Adrenal gland (tissue), 9 donors: ENCODE measurements at regions not wholly inside any gene's neighbourhood (a gene's known extent, or its start where the extent isn't known, plus 50 kb on each side); places are given as distances from the start of the nearest gene placed in this dataset.

ENCODE experiments used
- DNase-seq, 7 donors: peaks; one replicate each; pipeline ENCODE4 v3.0.0-alpha.2; 2019 to 2020
- H3K27ac ChIP-seq, 5 donors: fragments of 200-600 bp; sonication (generic) in 4 of 5; 1 replicate in 3 of 5; 2 replicates in 2 of 5; pipeline versions ENCODE4 v1.5.1 to v1.8.0; 2016 to 2020; ENCODE audit warnings: mild to moderate bottlenecking in 1 of 5
- H3K27me3 ChIP-seq: fragments of 200-600 bp; 2 replicates; pipeline ENCODE4 v1.8.0; 2021
- H3K36me3 ChIP-seq, 2 donors: fragments of 200-600 bp; replicated peaks in 1 of 2; 1 replicate in 1 of 2; 2 replicates in 1 of 2; pipeline versions ENCODE4 v1.5.1 to v1.8.0; 2018 to 2022
- H3K4me1 ChIP-seq, 2 donors: fragments of 200-600 bp; replicated peaks in 1 of 2; 1 replicate in 1 of 2; 2 replicates in 1 of 2; pipeline versions ENCODE4 v1.5.1 to v1.8.0; 2018 to 2021
- H3K4me3 ChIP-seq, 4 donors: fragments of 200-600 bp; sonication (generic) in 3 of 4; one replicate each; pipeline ENCODE4 v1.5.1; 2016 to 2018
- H3K9me3 ChIP-seq, 3 donors: fragments of 200-600 bp; sonication (generic) in 1 of 3; replicated peaks in 1 of 3; 1 replicate in 2 of 3; 2 replicates in 1 of 3; pipeline versions ENCODE4 v1.5.1 to v1.8.0; 2016 to 2021
- POLR2A ChIP-seq, 2 donors: fragments of 450-650 bp; IDR thresholded peaks; one replicate each; pipeline ENCODE4 v1.6.1; 2017; ENCODE audit warnings: antibody characterized with exemption in 2 of 2, mild to moderate bottlenecking in 2 of 2, moderate library complexity in 1 of 2
- WGBS, 4 donors: extraction: QIAGEN DNeasy Blood & Tissue Kit in 2 of 4; methylation state at CpG; one replicate each; pipeline versions ENCODE4 v1.1.5 to v1.1.7; 2013 to 2017; 5-methylcytosine and 5-hydroxymethylcytosine counted together
- intact Hi-C, 2 donors: fragments of 100-400 bp; cut with DNase I; formaldehyde crosslinking; loops; one replicate each; pipeline versions ENCODE4 v1.14.1 to v1.15.0; 2022 to 2023
- TF ChIP-seq, protein P1 (sequence below), 6 experiments: fragments of 450-650 bp in 4 of 6; fragments of 200-600 bp in 2 of 6; sonication (generic) in 1 of 6; IDR thresholded peaks; 1 replicate in 5 of 6; 2 replicates in 1 of 6; pipeline versions ENCODE4 v1.5.1 to v1.8.0; 2016 to 2021; ENCODE audit warnings: antibody characterized with exemption in 6 of 6, mild to moderate bottlenecking in 2 of 6, moderate library complexity in 1 of 6
- donor health status: healthy with polysubstance abuse.
- donor health status: Bipolar disorder and iron deficiency.
- donor health status: DM: yes; HTN: yes; CAD: no.
- donor health status: DM: no; HTN: no; CAD: no.
- donor health status: DM: no; HTN: no; CAD: no.

DNA sequence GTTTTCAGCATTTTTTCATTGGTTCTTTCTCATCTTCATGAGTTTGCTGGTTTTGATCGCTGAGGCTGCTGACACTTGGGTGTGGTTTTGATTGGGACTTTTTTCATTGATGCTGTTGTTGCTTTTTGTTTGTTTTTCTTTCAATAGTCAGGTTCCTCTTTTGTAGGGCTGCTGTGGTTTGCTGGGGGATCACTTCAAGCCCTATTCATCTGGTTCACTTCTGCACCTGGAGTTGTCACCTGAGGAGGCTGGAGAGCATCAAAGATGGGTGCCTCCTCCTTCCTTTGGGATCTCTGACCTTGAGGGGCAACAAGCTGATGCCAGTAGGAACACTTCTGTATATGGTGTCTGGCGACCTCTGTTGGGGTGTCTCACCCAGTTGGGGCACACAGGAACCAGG is 1279.9 kb upstream of the TMPRSS15 start:
- DNase-seq = no peak
- no peaks in the 10 kb centered on the region for H3K4me1 ChIP-seq
- TF ChIP-seq POLR2A (IDR thresholded peaks at IDR 0.05) = no peak
- TF ChIP-seq, protein P1, sequence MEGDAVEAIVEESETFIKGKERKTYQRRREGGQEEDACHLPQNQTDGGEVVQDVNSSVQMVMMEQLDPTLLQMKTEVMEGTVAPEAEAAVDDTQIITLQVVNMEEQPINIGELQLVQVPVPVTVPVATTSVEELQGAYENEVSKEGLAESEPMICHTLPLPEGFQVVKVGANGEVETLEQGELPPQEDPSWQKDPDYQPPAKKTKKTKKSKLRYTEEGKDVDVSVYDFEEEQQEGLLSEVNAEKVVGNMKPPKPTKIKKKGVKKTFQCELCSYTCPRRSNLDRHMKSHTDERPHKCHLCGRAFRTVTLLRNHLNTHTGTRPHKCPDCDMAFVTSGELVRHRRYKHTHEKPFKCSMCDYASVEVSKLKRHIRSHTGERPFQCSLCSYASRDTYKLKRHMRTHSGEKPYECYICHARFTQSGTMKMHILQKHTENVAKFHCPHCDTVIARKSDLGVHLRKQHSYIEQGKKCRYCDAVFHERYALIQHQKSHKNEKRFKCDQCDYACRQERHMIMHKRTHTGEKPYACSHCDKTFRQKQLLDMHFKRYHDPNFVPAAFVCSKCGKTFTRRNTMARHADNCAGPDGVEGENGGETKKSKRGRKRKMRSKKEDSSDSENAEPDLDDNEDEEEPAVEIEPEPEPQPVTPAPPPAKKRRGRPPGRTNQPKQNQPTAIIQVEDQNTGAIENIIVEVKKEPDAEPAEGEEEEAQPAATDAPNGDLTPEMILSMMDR (IDR thresholded peaks at IDR 0.05) = no peak
- no peak overlapping the region for H3K4me3 ChIP-seq
- 44 to 98% (median 73%) methylated on average over 2 of the region's 2 CpGs for WGBS, 4 donors
- H3K36me3 ChIP-seq = no peaks in the 10 kb centered on the region
- intact Hi-C loops = no loop called here
- no peak overlapping the region for H3K27ac ChIP-seq
- H3K27me3 ChIP-seq = no peaks in the 10 kb centered on the region
- no peaks in the 10 kb centered on the region for H3K9me3 ChIP-seq

DNA sequence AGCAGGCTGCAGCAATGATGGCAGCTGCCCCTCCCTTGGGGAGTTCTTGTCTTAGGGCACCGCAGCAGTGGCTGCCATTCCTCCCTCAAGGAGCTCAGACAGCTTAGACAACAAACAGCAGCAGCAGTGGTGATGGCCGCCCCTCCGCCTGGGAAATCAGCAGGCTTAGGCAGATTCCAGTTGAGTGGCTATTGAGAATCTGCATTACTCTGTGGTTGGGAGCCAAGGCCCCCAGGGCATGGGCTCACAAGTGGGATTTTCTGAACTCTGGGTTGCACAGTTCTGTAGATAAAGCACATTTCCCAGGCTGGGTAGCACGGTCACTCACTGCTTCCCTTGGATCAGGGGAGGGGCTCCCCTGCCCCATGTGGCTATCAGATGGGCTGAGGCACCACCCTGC is 1280.7 kb upstream of the TMPRSS15 start:
- TF ChIP-seq, protein P1 (IDR thresholded peaks at IDR 0.05) = no peak
- no peak for TF ChIP-seq POLR2A (IDR thresholded peaks at IDR 0.05)
- Histone ChIP-seq H3K4me3 (no peak overlapping the region), H3K27ac (no peak overlapping the region), H3K36me3 (no peaks in the 10 kb centered on the region), H3K9me3 (no peaks in the 10 kb centered on the region), H3K4me1 (no peaks in the 10 kb centered on the region), H3K27me3 (no peaks in the 10 kb centered on the region)
- no peak for DNase-seq
- 71 to 100% (median 88%) methylated on average over 1 to 4 of the region's 4 CpGs for WGBS, 4 donors
- intact Hi-C loops = no loop called here

DNA sequence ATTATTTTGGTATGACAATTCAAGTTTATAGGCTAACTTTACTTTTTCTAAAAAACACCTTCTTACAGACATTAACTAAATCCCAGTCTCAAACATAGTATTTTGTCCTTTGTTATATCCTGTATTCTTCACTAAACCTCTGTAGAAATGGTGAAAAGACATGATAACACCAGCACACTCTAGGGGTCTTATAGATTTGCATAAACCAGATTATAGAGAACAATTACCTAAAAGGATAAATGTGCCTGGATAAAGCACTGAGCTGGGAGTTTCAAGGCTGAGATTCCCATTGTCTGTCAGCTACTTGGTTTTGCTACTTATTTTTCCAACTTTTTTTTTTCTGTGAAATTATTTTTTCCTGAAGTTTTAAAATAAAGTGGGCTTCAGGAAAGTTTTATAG is 1288.6 kb upstream of the TMPRSS15 start:
- Histone ChIP-seq H3K9me3 (no peaks in the 10 kb centered on the region), H3K36me3 (no peaks in the 10 kb centered on the region), H3K4me3 (no peak overlapping the region), H3K27me3 (no peaks in the 10 kb centered on the region), H3K4me1 (no peaks in the 10 kb centered on the region), H3K27ac (no peak overlapping the region)
- intact Hi-C loops = no loop called here
- no peak for DNase-seq
- TF ChIP-seq, protein P1 (IDR thresholded peaks at IDR 0.05) = no peak
- no peak for TF ChIP-seq POLR2A (IDR thresholded peaks at IDR 0.05)

DNA sequence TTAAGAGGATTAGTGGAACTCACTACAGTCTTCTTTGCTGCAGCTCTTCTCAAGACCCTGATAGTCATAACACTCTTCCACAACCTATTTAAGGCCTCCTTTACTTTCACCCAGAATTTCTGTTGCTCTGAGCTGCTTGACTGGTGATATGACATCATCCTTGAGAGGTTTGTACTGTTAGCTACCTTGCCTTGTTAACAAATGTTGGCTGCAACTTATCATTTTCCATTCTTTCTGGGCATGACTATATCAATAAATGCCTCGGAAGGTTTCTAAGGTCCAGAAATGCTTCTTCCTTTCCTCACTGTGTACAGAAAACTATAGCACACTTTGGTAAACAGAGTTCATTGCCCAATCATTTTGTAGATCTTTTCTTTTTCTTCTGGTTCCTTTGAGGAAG is 1292.2 kb upstream of the TMPRSS15 start:
- intact Hi-C loops = no loop called here
- H3K4me3 ChIP-seq = no peak overlapping the region
- H3K27me3 ChIP-seq = no peaks in the 10 kb centered on the region
- H3K9me3 ChIP-seq = no peaks in the 10 kb centered on the region
- TF ChIP-seq, protein P1 (IDR thresholded peaks at IDR 0.05) = no peak
- TF ChIP-seq POLR2A (IDR thresholded peaks at IDR 0.05) = no peak
- 36 to 87% (median 63%) methylated on average over 1 of the region's 1 CpG for WGBS, 4 donors
- no peak for DNase-seq
- no peaks in the 10 kb centered on the region for H3K36me3 ChIP-seq
- H3K27ac ChIP-seq = no peak overlapping the region
- H3K4me1 ChIP-seq = no peaks in the 10 kb centered on the region
